ENCODE measurements at regions not wholly inside any gene's neighbourhood (a gene's known extent, or its start where the extent isn't known, plus 50 kb on each side); places are given as distances from the start of the nearest gene placed in this dataset.

DNA sequence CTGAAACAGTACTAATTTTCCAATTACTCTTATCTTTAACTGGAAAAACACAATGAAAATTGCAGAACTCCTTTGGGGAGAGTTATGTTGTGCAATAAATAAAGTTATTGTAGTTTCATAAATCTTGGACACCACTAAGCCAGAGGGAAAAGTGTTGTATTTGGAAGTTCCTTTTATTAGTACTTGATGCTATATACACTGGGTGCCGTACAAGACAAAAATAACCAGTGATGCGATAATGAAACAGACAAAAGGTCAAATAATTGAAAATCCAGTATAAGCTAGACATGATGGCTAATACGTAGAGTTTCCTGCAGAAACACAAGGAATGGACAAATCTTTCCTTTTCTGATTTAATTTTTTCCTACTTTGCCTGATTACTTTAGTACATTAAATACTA is 541.1 kb downstream of the ETS1 start:
- TF ChIP-seq YY1 (IDR thresholded peaks at IDR 0.05; ENCODE audit: insufficient read depth, insufficient read length) (no peak), SUZ12 (IDR thresholded peaks at IDR 0.05; ENCODE audit: extremely low read depth, insufficient read depth, insufficient read length) (no peak)
